HG03135 (cell line): ENCODE measurements at regions not wholly inside any gene's neighbourhood (a gene's known extent, or its start where the extent isn't known, plus 50 kb on each side); places are given as distances from the start of the nearest gene placed in this dataset.
"Not testable (repeated sequence)": the region's sequence is repeated elsewhere in the genome, so short reads cannot be mapped to it uniquely, and the experiment has no call there.

Experiments used
- ATAC-seq: cut with Tn5 transposase; IDR thresholded peaks from one replicate; pipeline ENCODE4 v1.9.1; 2021; ENCODE audit warnings: mild to moderate bottlenecking, moderate library complexity; ENCODE audit not compliant: unreplicated experiment

- ATAC-seq = no peak
Observed at GRCh38 chr3:22732641-22733040, 470.5 kb upstream of the UBE2E2 start.

GRCh38 chr3:22734207-22734606 lies 468.9 kb upstream of the UBE2E2 start:
- ATAC-seq = no peak

GRCh38 chr3:22734756-22735155 lies 468.4 kb upstream of the UBE2E2 start:
- no peak for ATAC-seq

GRCh38 chr3:22735373-22735772 lies 467.8 kb upstream of the UBE2E2 start:
- no peak for ATAC-seq

- not testable (repeated sequence) for ATAC-seq
Observed at GRCh38 chr3:22743386-22743785, 459.7 kb upstream of the UBE2E2 start.

- no peak for ATAC-seq
Observed at GRCh38 chr3:22745321-22745720, 457.8 kb upstream of the UBE2E2 start.

- no peak for ATAC-seq
Observed at GRCh38 chr3:22746221-22746620, 456.9 kb upstream of the UBE2E2 start.

- ATAC-seq = no peak
Observed at GRCh38 chr3:22748453-22749045, 454.6 kb upstream of the UBE2E2 start.

GRCh38 chr3:22759636-22760310 lies 443.4 kb upstream of the UBE2E2 start:
- ATAC-seq = no peak

- no peak for ATAC-seq
Observed at GRCh38 chr3:22765679-22766078, 437.4 kb upstream of the UBE2E2 start.

GRCh38 chr3:22777834-22778233 lies 425.3 kb upstream of the UBE2E2 start:
- no peak for ATAC-seq

GRCh38 chr3:22779737-22780136 lies 423.4 kb upstream of the UBE2E2 start:
- ATAC-seq = no peak

GRCh38 chr3:22792533-22792932 lies 410.6 kb upstream of the UBE2E2 start:
- no peak for ATAC-seq

GRCh38 chr3:22795917-22796316 lies 407.2 kb upstream of the UBE2E2 start:
- ATAC-seq = no peak

GRCh38 chr3:22798461-22798860 lies 404.7 kb upstream of the UBE2E2 start:
- ATAC-seq = no peak

GRCh38 chr3:22819209-22819608 lies 383.9 kb upstream of the UBE2E2 start:
- ATAC-seq = no peak

GRCh38 chr3:22835041-22835440 lies 368.1 kb upstream of the UBE2E2 start:
- no peak for ATAC-seq

- no peak for ATAC-seq
Observed at GRCh38 chr3:22836131-22836530, 367.0 kb upstream of the UBE2E2 start.

GRCh38 chr3:22843854-22844253 lies 359.3 kb upstream of the UBE2E2 start:
- no peak for ATAC-seq

- no peak for ATAC-seq
Observed at GRCh38 chr3:22846566-22846965, 356.6 kb upstream of the UBE2E2 start.

- ATAC-seq = not testable (repeated sequence)
Observed at GRCh38 chr3:22849583-22849982, 353.5 kb upstream of the UBE2E2 start.

- ATAC-seq = no peak
Observed at GRCh38 chr3:22856811-22857210, 346.3 kb upstream of the UBE2E2 start.

- ATAC-seq = no peak
Observed at GRCh38 chr3:22858486-22858885, 344.6 kb upstream of the UBE2E2 start.
